ENCODE measurements at regions not wholly inside any gene's neighbourhood (a gene's known extent, or its start where the extent isn't known, plus 50 kb on each side); places are given as distances from the start of the nearest gene placed in this dataset.

DNA sequence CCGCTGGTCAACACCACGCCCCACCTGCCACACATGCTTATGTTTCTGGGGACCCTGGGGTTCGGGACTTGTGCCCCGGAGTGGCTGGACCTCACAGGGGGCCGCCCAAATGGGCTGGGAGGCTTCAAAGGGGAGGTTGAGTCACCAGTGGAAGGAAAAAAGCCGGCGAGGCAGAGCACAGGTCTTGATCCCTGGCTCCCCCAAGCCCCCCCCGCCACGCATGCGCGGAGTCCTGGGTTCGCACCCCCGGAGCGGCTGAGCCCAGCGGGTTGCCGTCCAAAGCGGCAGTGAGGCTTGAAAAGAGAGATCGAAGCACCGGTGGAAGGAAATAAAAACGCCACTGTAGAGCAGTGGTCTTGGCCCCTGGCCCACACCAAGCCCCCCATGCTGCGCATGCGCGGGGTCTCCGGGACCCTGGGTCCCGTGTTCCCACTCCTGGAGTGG lies 313.5 kb downstream of the ALG10 start:
- DNase-seq (no peak), ATAC-seq (no peak)
- Histone ChIP-seq H3K27ac (no peak overlapping the region), H3K36me3 (no peaks in the 10 kb centered on the region), H3K9me3 (no peaks in the 10 kb centered on the region), H3K27me3 (no peaks in the 10 kb centered on the region), H3K4me1 (no peaks in the 10 kb centered on the region), H3K4me3 (no peak overlapping the region)
- WGBS (ENCODE audit: insufficient coverage, low coverage, low lambda C conversion rate, missing lambda C conversion rate), result 11% methylated on average over 9 of the region's 25 CpGs
- no peak for TF ChIP-seq POLR2A (IDR thresholded peaks at IDR 0.05)
- TF ChIP-seq, protein P1, sequence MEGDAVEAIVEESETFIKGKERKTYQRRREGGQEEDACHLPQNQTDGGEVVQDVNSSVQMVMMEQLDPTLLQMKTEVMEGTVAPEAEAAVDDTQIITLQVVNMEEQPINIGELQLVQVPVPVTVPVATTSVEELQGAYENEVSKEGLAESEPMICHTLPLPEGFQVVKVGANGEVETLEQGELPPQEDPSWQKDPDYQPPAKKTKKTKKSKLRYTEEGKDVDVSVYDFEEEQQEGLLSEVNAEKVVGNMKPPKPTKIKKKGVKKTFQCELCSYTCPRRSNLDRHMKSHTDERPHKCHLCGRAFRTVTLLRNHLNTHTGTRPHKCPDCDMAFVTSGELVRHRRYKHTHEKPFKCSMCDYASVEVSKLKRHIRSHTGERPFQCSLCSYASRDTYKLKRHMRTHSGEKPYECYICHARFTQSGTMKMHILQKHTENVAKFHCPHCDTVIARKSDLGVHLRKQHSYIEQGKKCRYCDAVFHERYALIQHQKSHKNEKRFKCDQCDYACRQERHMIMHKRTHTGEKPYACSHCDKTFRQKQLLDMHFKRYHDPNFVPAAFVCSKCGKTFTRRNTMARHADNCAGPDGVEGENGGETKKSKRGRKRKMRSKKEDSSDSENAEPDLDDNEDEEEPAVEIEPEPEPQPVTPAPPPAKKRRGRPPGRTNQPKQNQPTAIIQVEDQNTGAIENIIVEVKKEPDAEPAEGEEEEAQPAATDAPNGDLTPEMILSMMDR (IDR thresholded peaks at IDR 0.05), result no peak
- intact Hi-C loops (cut with DNase I), result no loop called here

DNA sequence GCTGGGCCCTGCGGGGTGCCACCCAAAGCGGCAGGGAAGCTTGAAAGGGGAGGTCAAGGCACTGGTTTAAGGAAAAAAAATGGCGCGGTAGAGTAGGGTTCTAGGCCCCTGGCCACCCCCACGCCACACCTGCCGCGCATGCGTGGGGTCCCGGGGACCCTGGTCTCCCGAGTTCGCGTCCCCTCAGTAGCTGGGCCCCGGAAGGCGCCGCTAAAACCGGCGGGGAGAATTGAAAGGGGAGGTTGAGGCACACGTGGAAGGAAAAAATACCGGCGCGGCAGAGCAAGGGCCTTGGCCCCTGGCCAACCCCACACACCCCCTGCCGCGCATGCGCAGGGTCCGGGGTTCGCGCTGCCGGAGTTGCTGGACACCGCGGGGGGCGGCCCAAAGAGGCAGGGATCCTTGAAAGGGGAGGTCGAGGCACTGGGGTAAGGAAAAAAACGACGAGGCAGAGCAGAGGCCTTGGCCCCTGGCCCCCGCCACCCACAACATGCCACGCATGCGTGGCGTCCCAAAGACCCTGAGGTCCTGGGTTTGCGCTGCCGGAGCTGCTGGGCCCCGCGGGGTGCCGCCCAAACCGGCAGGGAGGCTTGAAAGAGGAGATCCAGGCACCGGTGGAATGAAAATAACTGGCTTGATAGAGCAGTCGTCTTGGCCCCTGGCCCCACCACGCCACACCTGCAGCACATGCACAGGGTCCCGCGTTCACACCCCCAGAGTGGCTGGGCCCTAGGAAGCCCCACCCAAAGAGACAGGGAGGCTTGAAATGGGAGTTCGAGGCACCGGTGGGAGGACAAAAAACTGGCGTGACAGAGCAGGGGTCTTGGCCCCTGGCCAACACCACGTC lies 314.5 kb downstream of the ALG10 start:
- intact Hi-C loops (cut with DNase I), result no loop called here
- no peaks in the 10 kb centered on the region for H3K4me1 ChIP-seq
- no peaks in the 10 kb centered on the region for H3K36me3 ChIP-seq
- no peak for ATAC-seq
- H3K27me3 ChIP-seq, result no peaks in the 10 kb centered on the region
- H3K27ac ChIP-seq, result no peak overlapping the region
- TF ChIP-seq, protein P1 (IDR thresholded peaks at IDR 0.05), result no peak
- TF ChIP-seq POLR2A (IDR thresholded peaks at IDR 0.05), result no peak
- no peak overlapping the region for H3K4me3 ChIP-seq
- 52% methylated on average over 16 of the region's 53 CpGs for WGBS (ENCODE audit: insufficient coverage, low coverage, low lambda C conversion rate, missing lambda C conversion rate)
- no peak for DNase-seq
- H3K9me3 ChIP-seq, result no peaks in the 10 kb centered on the region

DNA sequence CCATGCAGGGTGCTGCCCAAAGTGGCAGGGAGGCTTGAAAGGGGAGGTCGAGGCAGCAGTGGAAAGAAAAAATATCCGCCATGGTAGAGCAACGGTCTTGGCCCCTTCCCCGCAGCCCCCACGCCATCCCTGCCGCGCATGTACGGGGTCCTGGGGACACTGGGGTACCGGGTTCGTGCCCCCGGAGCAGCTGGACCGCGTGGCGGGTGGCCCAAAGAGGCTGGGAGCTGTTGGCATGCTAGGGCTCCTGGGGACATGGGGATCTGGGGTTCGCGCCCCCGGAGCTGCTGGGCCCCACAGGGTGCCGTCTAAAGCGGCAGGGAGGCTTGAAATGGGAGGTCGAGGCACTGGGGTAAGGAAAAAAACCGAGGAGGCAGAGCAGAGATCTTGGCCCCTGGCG lies 316.5 kb downstream of the ALG10 start:
- no peaks in the 10 kb centered on the region for H3K4me1 ChIP-seq

DNA sequence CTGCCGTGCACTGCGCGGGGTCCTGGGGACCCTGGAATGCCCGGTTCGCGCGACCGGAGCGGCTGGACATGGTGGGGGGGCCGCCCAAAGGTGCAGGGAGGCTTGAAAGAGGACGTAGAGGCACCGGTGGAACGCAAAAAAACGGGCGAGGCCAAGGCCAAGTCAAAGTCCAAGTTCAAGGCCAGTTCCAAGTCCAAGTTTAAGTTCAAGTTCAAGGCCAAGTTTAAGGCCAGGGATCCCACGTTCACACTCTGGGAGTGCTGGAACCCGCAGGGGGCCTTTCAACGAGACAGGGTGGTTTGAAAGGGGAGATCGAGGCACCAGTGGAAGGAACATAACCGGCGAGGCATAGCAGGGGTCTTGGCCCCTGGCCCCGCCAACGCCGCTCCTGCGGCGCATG lies 317.6 kb downstream of the ALG10 start:
- intact Hi-C loops (cut with DNase I), result no loop called here
- Histone ChIP-seq H3K36me3 (no peaks in the 10 kb centered on the region), H3K27ac (no peak overlapping the region), H3K4me1 (no peaks in the 10 kb centered on the region), H3K4me3 (no peak overlapping the region), H3K27me3 (no peaks in the 10 kb centered on the region), H3K9me3 (no peaks in the 10 kb centered on the region)
- 49% methylated on average over 23 of the region's 26 CpGs for WGBS (ENCODE audit: insufficient coverage, low coverage, low lambda C conversion rate, missing lambda C conversion rate)
- no peak for ATAC-seq
- DNase-seq, result no peak
- no peak for TF ChIP-seq POLR2A (IDR thresholded peaks at IDR 0.05)
- TF ChIP-seq, protein P1 (IDR thresholded peaks at IDR 0.05), result no peak

More for the DNA sequence above, 316.5 kb downstream of the ALG10 start:
- ATAC-seq, result no peak
- H3K27ac ChIP-seq, result no peak overlapping the region
- H3K36me3 ChIP-seq, result no peaks in the 10 kb centered on the region
- intact Hi-C loops (cut with DNase I), result no loop called here
- H3K9me3 ChIP-seq, result no peaks in the 10 kb centered on the region
- no peaks in the 10 kb centered on the region for H3K27me3 ChIP-seq
- no peak overlapping the region for H3K4me3 ChIP-seq
- no peak for TF ChIP-seq POLR2A (IDR thresholded peaks at IDR 0.05)
- TF ChIP-seq, protein P1 (IDR thresholded peaks at IDR 0.05), result no peak
- DNase-seq, result no peak
- 44% methylated on average over 4 of the region's 22 CpGs for WGBS (ENCODE audit: insufficient coverage, low coverage, low lambda C conversion rate, missing lambda C conversion rate)
